ENCODE measurements at regions not wholly inside any gene's neighbourhood (a gene's known extent, or its start where the extent isn't known, plus 50 kb on each side); places are given as distances from the start of the nearest gene placed in this dataset.
"Not testable (repeated sequence)": the region's sequence is repeated elsewhere in the genome, so short reads cannot be mapped to it uniquely, and the experiment has no call there.

- DNase-seq (ENCODE audit: low spot score in 2 of 2) (no peak), ATAC-seq (ENCODE audit: low read depth) (no peak)
- Mint-ChIP-seq H3K27ac (no peak overlapping the region), H3K4me1 (no peaks in the 10 kb centered on the region), H3K4me3 (no peak overlapping the region), H3K27me3 (no peaks in the 10 kb centered on the region), H3K9me3 (peaks cover 6% of the 10 kb centered on the region), H3K36me3 (peaks cover 2% of the 10 kb centered on the region)
Observed at GRCh38 chr3:81068546-81068945, 692.9 kb downstream of the GBE1 start.

GRCh38 chr3:81063896-81064295 lies 697.5 kb downstream of the GBE1 start:
- peaks cover 6% of the 10 kb centered on the region for H3K9me3 Mint-ChIP-seq
- H3K4me1 Mint-ChIP-seq, result no peaks in the 10 kb centered on the region
- H3K27me3 Mint-ChIP-seq, result no peaks in the 10 kb centered on the region
- no peak overlapping the region for H3K27ac Mint-ChIP-seq
- H3K36me3 Mint-ChIP-seq, result peaks cover 2% of the 10 kb centered on the region
- DNase-seq (ENCODE audit: low spot score in 2 of 2) (no peak), ATAC-seq (ENCODE audit: low read depth) (no peak)
- H3K4me3 Mint-ChIP-seq, result no peak overlapping the region

DNA sequence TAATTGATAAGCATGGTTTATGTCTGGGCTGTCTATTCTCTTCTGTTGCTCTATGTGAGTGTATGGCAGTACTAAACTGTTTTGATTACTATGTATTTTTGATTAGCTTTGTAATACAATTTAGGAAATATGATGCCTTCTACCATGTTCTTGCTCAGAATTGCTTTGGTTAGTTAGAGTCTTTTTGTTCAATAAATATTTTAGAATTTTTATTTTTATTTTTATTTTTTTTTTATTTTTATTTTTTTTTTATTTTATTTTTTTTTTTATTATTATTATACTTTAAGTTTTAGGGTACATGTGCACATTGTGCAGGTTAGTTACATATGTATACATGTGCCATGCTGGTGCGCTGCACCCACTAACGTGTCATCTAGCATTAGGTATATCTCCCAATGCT lies 710.3 kb downstream of the GBE1 start:
- H3K4me1 Mint-ChIP-seq; H3K9me3 Mint-ChIP-seq; H3K36me3 Mint-ChIP-seq; DNase-seq (ENCODE audit: low spot score in 2 of 2); H3K4me3 Mint-ChIP-seq; H3K27ac Mint-ChIP-seq; H3K27me3 Mint-ChIP-seq; ATAC-seq (ENCODE audit: low read depth): not testable (repeated sequence)

DNA sequence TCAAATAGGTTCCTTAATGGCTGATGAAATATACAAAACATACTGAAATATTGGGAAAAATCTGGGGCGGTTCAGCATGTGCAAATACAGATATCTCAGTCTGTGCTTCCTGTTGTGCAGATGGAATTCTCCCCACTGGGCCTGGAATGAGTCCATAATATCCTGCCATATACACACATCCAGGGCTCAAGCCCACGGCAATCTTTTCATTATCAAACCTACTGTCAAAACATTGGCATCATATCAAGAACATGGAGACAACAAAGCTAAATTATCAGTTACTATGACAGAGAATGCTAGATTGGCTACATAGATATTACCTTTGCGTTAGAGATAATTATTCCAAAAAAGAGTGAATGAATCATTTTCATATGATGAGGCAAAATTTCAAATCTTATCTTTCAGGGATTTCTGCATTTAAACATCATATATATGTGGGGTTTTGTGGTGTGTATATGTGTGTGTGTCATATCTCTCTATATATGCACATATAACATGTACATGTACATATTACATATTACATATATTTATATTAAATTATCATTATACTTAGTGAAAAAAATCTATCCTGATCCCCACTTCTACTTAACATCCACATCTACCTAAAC lies 713.3 kb downstream of the GBE1 start:
- H3K4me1 Mint-ChIP-seq, result no peaks in the 10 kb centered on the region
- H3K27me3 Mint-ChIP-seq, result no peaks in the 10 kb centered on the region

GRCh38 chr3:81045976-81046375 lies 715.5 kb downstream of the GBE1 start:
- DNase-seq (ENCODE audit: low spot score in 2 of 2), result no peak
- Mint-ChIP-seq H3K4me1 (no peaks in the 10 kb centered on the region), H3K4me3 (no peak overlapping the region), H3K27me3 (no peaks in the 10 kb centered on the region), H3K36me3 (peaks cover 1% of the 10 kb centered on the region), H3K9me3 (peaks cover 8% of the 10 kb centered on the region), H3K27ac (no peak overlapping the region)
- no peak for ATAC-seq (ENCODE audit: low read depth)

More for the DNA sequence above, 713.3 kb downstream of the GBE1 start:
- peaks cover 6% of the 10 kb centered on the region for H3K9me3 Mint-ChIP-seq
- H3K36me3 Mint-ChIP-seq, result peaks cover 1% of the 10 kb centered on the region
- no peak overlapping the region for H3K4me3 Mint-ChIP-seq
- no peak for DNase-seq (ENCODE audit: low spot score in 2 of 2)
- no peak overlapping the region for H3K27ac Mint-ChIP-seq
- no peak for ATAC-seq (ENCODE audit: low read depth)

- ATAC-seq (ENCODE audit: low read depth), result no peak
- peaks cover 1% of the 10 kb centered on the region for H3K36me3 Mint-ChIP-seq
- no peak overlapping the region for H3K4me3 Mint-ChIP-seq
- peaks cover 8% of the 10 kb centered on the region for H3K9me3 Mint-ChIP-seq
- no peak overlapping the region for H3K27ac Mint-ChIP-seq
- no peaks in the 10 kb centered on the region for H3K27me3 Mint-ChIP-seq
- DNase-seq (ENCODE audit: low spot score in 2 of 2), result no peak
- no peaks in the 10 kb centered on the region for H3K4me1 Mint-ChIP-seq
Observed at GRCh38 chr3:81045246-81045645, 716.2 kb downstream of the GBE1 start.

- DNase-seq (ENCODE audit: low spot score in 2 of 2) (no peak), ATAC-seq (ENCODE audit: low read depth) (no peak)
- no peak overlapping the region for H3K27ac Mint-ChIP-seq
- H3K9me3 Mint-ChIP-seq, result peaks cover 8% of the 10 kb centered on the region
- no peaks in the 10 kb centered on the region for H3K4me1 Mint-ChIP-seq
- no peak overlapping the region for H3K4me3 Mint-ChIP-seq
- no peaks in the 10 kb centered on the region for H3K27me3 Mint-ChIP-seq
- H3K36me3 Mint-ChIP-seq, result peaks cover 1% of the 10 kb centered on the region
Observed at GRCh38 chr3:81043660-81044199, 717.7 kb downstream of the GBE1 start.

- ATAC-seq (ENCODE audit: low read depth) (no peak), DNase-seq (ENCODE audit: low spot score in 2 of 2) (no peak)
- Mint-ChIP-seq H3K27me3 (no peaks in the 10 kb centered on the region), H3K4me1 (no peaks in the 10 kb centered on the region), H3K27ac (no peak overlapping the region), H3K36me3 (peaks cover 1% of the 10 kb centered on the region), H3K4me3 (no peak overlapping the region), H3K9me3 (peaks cover 8% of the 10 kb centered on the region)
Observed at GRCh38 chr3:81043009-81043408, 718.4 kb downstream of the GBE1 start.

DNA sequence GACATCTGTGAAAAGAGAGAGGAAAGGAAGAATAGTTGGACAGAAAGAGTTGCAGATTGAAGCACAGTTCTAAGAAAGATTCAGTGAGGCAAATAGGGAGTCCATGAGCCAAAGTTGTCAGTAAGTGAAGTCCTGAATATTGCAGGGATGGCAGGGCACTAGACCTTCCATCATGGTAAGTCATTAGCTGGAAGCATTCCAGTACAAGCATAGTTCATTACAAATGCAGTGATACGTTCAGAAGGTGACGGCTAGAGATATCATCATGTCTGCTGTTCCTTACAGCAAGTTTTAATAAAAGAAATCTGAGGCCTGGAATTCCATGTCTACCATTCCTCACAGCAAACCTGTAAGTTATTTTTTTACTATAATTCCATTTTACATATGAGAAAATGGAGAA lies 720.1 kb downstream of the GBE1 start:
- H3K27ac Mint-ChIP-seq, result no peak overlapping the region
- DNase-seq (ENCODE audit: low spot score in 2 of 2), result no peak
- peaks cover 1% of the 10 kb centered on the region for H3K36me3 Mint-ChIP-seq
- H3K4me3 Mint-ChIP-seq, result no peak overlapping the region
- H3K9me3 Mint-ChIP-seq, result peaks cover 8% of the 10 kb centered on the region
- no peaks in the 10 kb centered on the region for H3K4me1 Mint-ChIP-seq
- no peaks in the 10 kb centered on the region for H3K27me3 Mint-ChIP-seq
- ATAC-seq (ENCODE audit: low read depth), result no peak

GRCh38 chr3:81040107-81040506 lies 721.3 kb downstream of the GBE1 start:
- ATAC-seq (ENCODE audit: low read depth), result no peak
- no peak overlapping the region for H3K4me3 Mint-ChIP-seq

GRCh38 chr3:81033684-81034083 lies 727.8 kb downstream of the GBE1 start:
- Mint-ChIP-seq H3K27me3 (no peaks in the 10 kb centered on the region), H3K27ac (no peak overlapping the region), H3K4me3 (no peak overlapping the region), H3K36me3 (no peaks in the 10 kb centered on the region), H3K9me3 (no peaks in the 10 kb centered on the region), H3K4me1 (no peaks in the 10 kb centered on the region)
- no peak for ATAC-seq (ENCODE audit: low read depth)
- DNase-seq (ENCODE audit: low spot score in 2 of 2), result no peak

More at GRCh38 chr3:81040107-81040506, 721.3 kb downstream of the GBE1 start:
- Mint-ChIP-seq H3K27me3 (no peaks in the 10 kb centered on the region), H3K9me3 (peaks cover 4% of the 10 kb centered on the region), H3K27ac (no peak overlapping the region), H3K4me1 (no peaks in the 10 kb centered on the region), H3K36me3 (peaks cover under 1% of the 10 kb centered on the region)
- DNase-seq (ENCODE audit: low spot score in 2 of 2), result no peak

GRCh38 chr3:81033185-81033584 lies 728.3 kb downstream of the GBE1 start:
- H3K4me1 Mint-ChIP-seq, result no peaks in the 10 kb centered on the region
- H3K27me3 Mint-ChIP-seq, result no peaks in the 10 kb centered on the region
- H3K27ac Mint-ChIP-seq, result no peak overlapping the region
- H3K36me3 Mint-ChIP-seq, result no peaks in the 10 kb centered on the region
- ATAC-seq (ENCODE audit: low read depth), result no peak
- DNase-seq (ENCODE audit: low spot score in 2 of 2), result no peak
- no peaks in the 10 kb centered on the region for H3K9me3 Mint-ChIP-seq
- no peak overlapping the region for H3K4me3 Mint-ChIP-seq

DNA sequence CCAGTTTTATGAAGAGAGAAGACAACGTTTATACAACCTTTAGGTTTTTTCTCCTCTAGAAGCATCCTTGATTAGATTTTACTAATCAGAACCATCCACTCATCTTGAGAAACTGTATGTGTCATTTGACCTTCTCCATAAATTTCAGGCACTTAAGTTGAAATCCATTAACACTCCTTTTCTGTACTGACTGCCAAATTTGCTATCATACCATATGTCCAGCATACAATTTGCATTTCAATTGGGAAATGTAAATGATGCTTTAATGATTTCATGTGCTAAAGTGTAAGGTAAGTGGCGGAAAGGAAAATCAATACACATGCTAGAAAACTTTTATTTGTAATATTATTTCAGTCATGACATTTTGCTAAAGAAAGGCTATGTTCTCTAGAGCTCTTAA lies 731.6 kb downstream of the GBE1 start:
- no peaks in the 10 kb centered on the region for H3K9me3 Mint-ChIP-seq
- H3K4me1 Mint-ChIP-seq, result no peaks in the 10 kb centered on the region
- no peak overlapping the region for H3K27ac Mint-ChIP-seq
- no peak for DNase-seq (ENCODE audit: low spot score in 2 of 2)
- H3K27me3 Mint-ChIP-seq, result no peaks in the 10 kb centered on the region
- H3K4me3 Mint-ChIP-seq, result no peak overlapping the region
- no peaks in the 10 kb centered on the region for H3K36me3 Mint-ChIP-seq
- no peak for ATAC-seq (ENCODE audit: low read depth)

DNA sequence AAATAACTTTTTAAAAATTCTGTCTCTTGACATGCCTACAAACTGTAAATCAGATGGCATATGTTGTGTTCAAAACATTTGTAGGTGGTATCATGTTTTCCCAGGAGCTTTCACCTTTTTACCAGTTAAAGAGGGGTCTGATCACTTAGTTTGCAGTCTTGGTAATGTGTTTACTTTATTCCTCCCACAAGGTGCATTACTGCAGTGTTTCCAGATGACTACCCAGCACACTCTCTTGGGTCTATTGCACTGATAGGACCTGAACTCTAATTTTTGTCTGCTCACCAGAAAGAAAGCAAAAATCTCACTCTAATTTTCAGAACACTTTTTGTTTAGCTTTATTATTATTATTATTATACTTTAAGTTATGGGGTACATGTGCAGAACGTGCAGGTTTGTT lies 734.1 kb downstream of the GBE1 start:
- no peaks in the 10 kb centered on the region for H3K4me1 Mint-ChIP-seq
- no peaks in the 10 kb centered on the region for H3K36me3 Mint-ChIP-seq
- peaks cover 2% of the 10 kb centered on the region for H3K9me3 Mint-ChIP-seq
- DNase-seq (ENCODE audit: low spot score in 2 of 2) (no peak), ATAC-seq (ENCODE audit: low read depth) (no peak)
- no peaks in the 10 kb centered on the region for H3K27me3 Mint-ChIP-seq
- no peak overlapping the region for H3K4me3 Mint-ChIP-seq
- no peak overlapping the region for H3K27ac Mint-ChIP-seq

- ATAC-seq (ENCODE audit: low read depth), result no peak
Observed at GRCh38 chr3:81024560-81024959, 736.9 kb downstream of the GBE1 start.

More at GRCh38 chr3:81024560-81024959, 736.9 kb downstream of the GBE1 start:
- DNase-seq (ENCODE audit: low spot score in 2 of 2), result no peak
- Mint-ChIP-seq H3K9me3 (peaks cover 2% of the 10 kb centered on the region), H3K36me3 (no peaks in the 10 kb centered on the region), H3K4me1 (no peaks in the 10 kb centered on the region), H3K27me3 (no peaks in the 10 kb centered on the region), H3K4me3 (no peak overlapping the region), H3K27ac (no peak overlapping the region)
